ENCODE measurements at regions not wholly inside any gene's neighbourhood (a gene's known extent, or its start where the extent isn't known, plus 50 kb on each side); places are given as distances from the start of the nearest gene placed in this dataset.
"Not testable (repeated sequence)": the region's sequence is repeated elsewhere in the genome, so short reads cannot be mapped to it uniquely, and the experiment has no call there.

DNA sequence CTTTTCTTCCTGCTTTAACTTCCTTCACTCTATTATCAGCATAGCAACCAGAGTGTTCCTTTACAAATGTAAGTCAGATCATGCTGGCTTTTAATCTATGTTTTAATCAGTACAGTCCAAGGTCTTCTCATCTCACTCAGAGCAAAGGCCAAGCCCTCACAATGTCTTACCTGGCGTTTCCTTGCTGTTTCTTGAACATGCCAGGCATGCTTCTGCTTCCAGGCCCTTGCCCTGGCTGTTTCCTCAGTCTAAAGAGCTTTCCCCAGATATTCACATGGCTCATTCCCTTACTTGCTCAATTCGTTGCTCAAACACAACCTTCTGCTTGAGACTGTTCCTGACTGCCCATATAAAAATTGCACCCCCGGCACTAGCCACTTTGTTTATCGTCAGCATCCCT is 121.7 kb upstream of the GLRA1 start:
- H3K36me3 Mint-ChIP-seq = peaks cover 3% of the 10 kb centered on the region
- H3K9me3 Mint-ChIP-seq = peaks cover 9 to 34% (median 15%) of the 10 kb centered on the region in 3 donors
- no peak overlapping the region for H3K27ac Mint-ChIP-seq

DNA sequence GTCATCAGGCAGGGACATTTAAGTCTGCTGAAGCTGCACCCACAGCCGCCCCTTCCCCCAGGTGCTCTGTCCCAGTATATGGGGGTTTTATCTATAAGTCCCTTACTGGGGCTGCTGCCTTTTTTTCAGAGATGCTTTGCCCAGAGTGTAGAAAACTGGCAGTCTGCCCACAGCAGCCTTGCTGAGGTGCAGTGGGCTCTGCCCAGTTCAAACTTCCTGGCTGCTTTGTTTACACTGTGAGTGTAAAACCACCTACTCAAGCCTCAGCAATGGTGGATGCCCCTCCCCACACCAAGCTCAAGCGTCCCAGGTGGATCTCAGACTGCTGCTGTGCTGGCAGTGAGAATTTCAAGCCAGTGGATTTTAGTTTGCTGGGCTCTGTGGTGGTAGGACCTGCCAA is 114.2 kb upstream of the GLRA1 start:
- not testable (repeated sequence) for H3K36me3 Mint-ChIP-seq, H3K4me1 Mint-ChIP-seq, H3K27me3 Mint-ChIP-seq, H3K9me3 Mint-ChIP-seq
- Mint-ChIP-seq H3K27ac (peak overlapping the region in 1 of 3 donors; percentile 81), H3K4me3 (peak overlapping the region in 1 of 4 donors; percentile 49)

More for the DNA sequence above, 121.7 kb upstream of the GLRA1 start:
- H3K27me3 Mint-ChIP-seq = peaks cover 2% of the 10 kb centered on the region
- H3K4me1 Mint-ChIP-seq = peaks cover 0 to 5% (median 1%) of the 10 kb centered on the region in 3 donors
- no peak overlapping the region for H3K4me3 Mint-ChIP-seq

DNA sequence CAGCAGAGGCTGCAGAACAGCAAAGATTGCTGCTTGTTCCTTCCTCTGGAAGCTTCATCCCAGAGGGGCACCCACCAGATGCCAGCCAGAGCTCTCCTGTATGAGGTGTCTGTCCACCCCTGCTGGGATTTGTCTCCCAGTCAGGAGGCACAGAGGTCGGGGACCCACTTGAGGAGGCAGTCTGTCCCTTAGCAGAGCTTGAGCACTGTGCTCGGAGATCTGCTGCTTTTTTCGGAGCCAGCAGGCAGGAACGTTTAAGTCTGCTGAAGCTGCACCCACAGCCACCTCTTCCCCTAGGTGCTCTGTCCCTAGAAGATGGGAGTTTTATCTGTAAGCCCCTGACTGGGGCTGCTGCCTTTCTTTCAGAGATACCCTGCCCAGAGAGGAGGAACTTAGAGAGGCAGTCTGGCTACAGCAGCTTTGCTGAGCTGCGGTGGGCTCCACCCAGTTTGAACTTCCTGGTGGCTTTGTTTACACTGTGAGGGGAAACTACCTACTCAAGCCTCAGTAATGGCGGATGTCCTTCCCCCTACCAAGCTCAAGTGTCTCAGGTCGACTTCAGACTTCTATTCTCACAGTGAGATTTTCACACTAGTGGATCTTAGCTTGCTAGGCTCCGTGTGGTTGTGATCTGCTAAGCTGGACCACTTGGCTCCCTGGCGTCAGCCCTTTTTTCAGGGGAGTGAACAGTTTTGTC is 101.8 kb upstream of the GLRA1 start:
- not testable (repeated sequence) for H3K27me3 Mint-ChIP-seq, H3K36me3 Mint-ChIP-seq
- Mint-ChIP-seq H3K4me3 (peak overlapping the region in 3 of 4 donors; percentile 58 to 82 (median 67)), H3K4me1 (peaks cover 17 to 26% (median 23%) of the 10 kb centered on the region in 3 donors), H3K27ac (peak overlapping the region; percentile 37 to 93 (median 93)), H3K9me3 (peaks cover 26 to 59% (median 56%) of the 10 kb centered on the region in 3 donors)

DNA sequence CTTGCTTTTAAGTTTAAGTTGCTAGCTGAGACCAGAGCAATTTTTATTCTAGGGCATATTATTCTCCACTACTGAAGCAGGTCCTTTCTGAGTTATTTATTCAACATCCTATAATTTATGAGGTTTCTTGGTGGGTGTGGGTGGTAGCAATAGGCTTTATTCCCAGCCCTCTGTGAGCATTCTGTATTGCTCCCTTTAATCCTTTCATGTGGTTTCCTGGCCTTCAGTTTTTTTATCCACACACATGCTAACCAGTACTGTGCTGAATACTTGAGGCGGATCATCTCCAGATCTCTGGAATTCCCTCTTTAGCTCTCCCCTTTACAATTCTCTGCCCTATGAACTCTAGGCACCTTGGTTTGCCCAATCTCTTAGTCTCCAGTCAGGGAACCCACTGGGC is 91.8 kb upstream of the GLRA1 start:
- H3K27me3 Mint-ChIP-seq = peaks cover 2% of the 10 kb centered on the region
- peaks cover 5% of the 10 kb centered on the region for H3K36me3 Mint-ChIP-seq
- H3K4me1 Mint-ChIP-seq = peaks cover 2 to 4% (median 3%) of the 10 kb centered on the region in 3 donors
- H3K27ac Mint-ChIP-seq = no peak overlapping the region
- peaks cover 8 to 9% (median 9%) of the 10 kb centered on the region in 3 donors for H3K9me3 Mint-ChIP-seq
- no peak overlapping the region for H3K4me3 Mint-ChIP-seq

DNA sequence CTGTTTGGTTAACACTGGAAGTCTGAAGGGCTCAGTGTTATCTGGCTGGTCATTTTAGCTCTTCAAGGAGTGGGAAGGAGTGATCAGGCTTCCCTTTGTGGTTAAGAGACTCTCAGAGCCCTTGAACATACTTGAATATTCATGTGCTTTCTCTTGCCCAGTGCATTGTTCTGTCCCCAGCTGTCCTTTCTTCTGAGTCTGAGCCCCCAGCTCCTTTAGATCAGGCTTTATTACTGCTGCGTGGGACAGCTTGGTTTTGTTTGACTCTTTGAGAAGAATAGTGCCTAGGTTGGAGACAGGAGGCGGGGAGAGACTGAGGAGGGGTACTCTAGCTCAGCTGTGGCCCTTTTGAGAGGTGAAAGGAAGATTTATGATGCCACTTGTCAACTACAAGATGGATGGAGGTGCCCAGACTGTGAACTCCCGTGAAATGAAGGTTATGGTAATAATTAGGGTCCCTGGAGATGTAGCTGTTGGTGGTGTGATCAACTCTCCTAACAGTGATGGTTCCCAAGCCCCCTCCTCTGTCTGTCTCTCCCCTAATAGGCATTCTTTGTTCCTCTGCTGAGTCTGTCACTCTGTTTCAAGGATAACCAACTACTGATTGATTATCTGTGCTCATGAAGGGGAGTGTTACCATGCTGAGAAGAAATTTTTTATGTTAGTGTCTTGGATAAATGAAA is 83.1 kb upstream of the GLRA1 start:
- peaks cover 2% of the 10 kb centered on the region for H3K36me3 Mint-ChIP-seq
- no peak overlapping the region for H3K27ac Mint-ChIP-seq
- H3K27me3 Mint-ChIP-seq = no peaks in the 10 kb centered on the region
- H3K4me1 Mint-ChIP-seq = peaks cover 0 to 4% (median 3%) of the 10 kb centered on the region in 3 donors
- H3K4me3 Mint-ChIP-seq = no peak overlapping the region
- peaks cover 0 to 3% (median 2%) of the 10 kb centered on the region in 3 donors for H3K9me3 Mint-ChIP-seq

DNA sequence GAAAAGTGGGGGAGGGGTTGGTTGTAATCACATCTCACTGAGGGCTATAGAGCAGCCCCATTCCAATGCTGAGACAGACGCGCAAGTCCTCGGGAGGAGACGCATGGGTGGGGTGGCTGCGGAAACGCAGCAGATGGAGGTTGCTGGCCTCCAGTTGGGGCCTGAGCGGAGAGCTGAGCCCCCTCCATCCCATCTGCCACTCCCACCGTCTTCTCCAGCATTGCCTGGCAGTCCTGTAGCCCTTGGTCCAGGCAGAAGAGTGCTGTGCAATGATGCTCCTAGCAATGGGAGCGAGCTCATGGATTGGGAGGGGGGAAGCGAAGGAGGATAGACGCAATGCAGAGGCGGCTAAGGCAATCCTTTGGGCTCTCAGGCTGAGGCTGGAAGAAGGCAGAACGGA is 79.4 kb upstream of the GLRA1 start:
- peaks cover 6 to 15% (median 10%) of the 10 kb centered on the region in 3 donors for H3K9me3 Mint-ChIP-seq
- H3K27ac Mint-ChIP-seq = no peak overlapping the region
- peak overlapping the region in 1 of 4 donors; percentile 18 for H3K4me3 Mint-ChIP-seq
- H3K4me1 Mint-ChIP-seq = peaks cover 0 to 4% (median 3%) of the 10 kb centered on the region in 3 donors
- no peaks in the 10 kb centered on the region for H3K36me3 Mint-ChIP-seq
- no peaks in the 10 kb centered on the region for H3K27me3 Mint-ChIP-seq

Measured in IgD-negative memory B cell (primary cell).